HCT116 (cell line): ENCODE measurements at regions not wholly inside any gene's neighbourhood (a gene's known extent, or its start where the extent isn't known, plus 50 kb on each side); places are given as distances from the start of the nearest gene placed in this dataset.

ENCODE experiments used
- ATAC-seq: fragments of 200-7000 bp; cut with Tn5 transposase; 2 replicates; pipeline ENCODE4 v1.9.1; 2020; ENCODE audit warnings: mild to moderate bottlenecking, moderate library complexity
- BruUV-seq: library from RNA; stranded (reverse); fragments of 400-500 nt; replicated peaks from 2 replicates; lab custom pipeline; 2021; lab: Mats Ljungman, UMichigan
- CTCF ChIA-PET: fragments of 300-600 bp; sonication (Branson Sonifier 250); formaldehyde crosslinking; loops from one replicate; lab custom pipeline; 2021; ENCODE audit warnings: antibody characterized with exemption; lab: Charles Lee
- POLR2A ChIA-PET: fragments of 300-600, 350-600 bp; sonication (Branson Sonifier 250); formaldehyde crosslinking; loops from one replicate; lab custom pipeline; 2021; ENCODE audit warnings: antibody characterized with exemption; lab: Charles Lee
- RAD21 ChIA-PET, 2 experiments: fragments of 300-600 bp; sonication (Branson Sonifier 250); formaldehyde crosslinking; loops; one replicate each; lab custom pipeline; 2023; ENCODE audit warnings: low total read pairs in 2 of 2; ENCODE audit not compliant: uncharacterized antibody in 2 of 2, unreplicated experiment in 2 of 2, low non-redundant PET in 1 of 2; lab: Charles Lee
- DNase-seq: peaks from one replicate; pipeline ENCODE4 v3.0.0-alpha.2; 2010; ENCODE audit warnings: low read depth, low spot score
- H2AFZ ChIP-seq: fragments of 200-600 bp; shearing (Covaris generic), sonication (generic); 2 replicates; pipeline ENCODE4 v1.6.1; 2017; ENCODE audit warnings: low read depth, mixed run types, mixed read lengths, antibody characterized with exemption, low read length; ENCODE audit not compliant: poor library complexity, severe bottlenecking
- H3K27ac ChIP-seq: 2 replicates; pipeline ENCODE4 v1.5.1; 2012; ENCODE audit warnings: low read depth, low read length
- H3K27me3 ChIP-seq: fragments of 200-600 bp; sonication (generic); 2 replicates; pipeline ENCODE4 v1.6.1; 2016; ENCODE audit warnings: mixed run types, low read length, mixed read lengths; ENCODE audit not compliant: insufficient read depth
- H3K36me3 ChIP-seq, 2 experiments: fragments of 200-500 bp in 1 of 2; fragments of 200-600 bp in 1 of 2; sonication (Bioruptor generic) in 1 of 2; sonication (generic) in 1 of 2; 2 replicates each; pipeline versions ENCODE4 v1.5.1 to v1.6.1; 2014 to 2016; ENCODE audit warnings: low read length in 2 of 2, inconsistent platforms in 1 of 2, mixed read lengths in 1 of 2, mixed run types in 1 of 2; ENCODE audit not compliant: insufficient read depth in 2 of 2, control insufficient read depth in 1 of 2
- H3K4me1 ChIP-seq, 2 experiments: fragments of 200-600 bp in 1 of 2; sonication (generic) in 1 of 2; 2 replicates each; pipeline versions ENCODE4 v1.5.1 to v1.6.1; 2012 to 2017; ENCODE audit warnings: low read length in 2 of 2, inconsistent platforms in 1 of 2, mild to moderate bottlenecking in 1 of 2, mixed read lengths in 1 of 2, mixed run types in 1 of 2, moderate library complexity in 1 of 2; ENCODE audit not compliant: insufficient read depth in 2 of 2, control insufficient read depth in 1 of 2
- H3K4me2 ChIP-seq: fragments of 200-600 bp; sonication (generic); 2 replicates; pipeline ENCODE4 v1.6.1; 2017; ENCODE audit warnings: mixed run types, low read length, mixed read lengths
- H3K4me3 ChIP-seq, 2 experiments: fragments of 200-600 bp in 1 of 2; sonication (generic) in 1 of 2; replicated peaks in 1 of 2; 2 replicates each; pipeline ENCODE4 v1.5.1; 2011 to 2016; ENCODE audit warnings: low read length in 2 of 2, control low read depth in 1 of 2, low read depth in 1 of 2, mild to moderate bottlenecking in 1 of 2, mixed read lengths in 1 of 2, mixed run types in 1 of 2
- H3K79me2 ChIP-seq: fragments of 200-600 bp; sonication (generic); 2 replicates; pipeline ENCODE4 v1.6.1; 2017; ENCODE audit warnings: mild to moderate bottlenecking, mixed run types, low read length, moderate library complexity, mixed read lengths; ENCODE audit not compliant: insufficient read depth
- H3K9ac ChIP-seq: fragments of 200-600 bp; sonication (generic); 2 replicates; pipeline ENCODE4 v1.6.1; 2016; ENCODE audit warnings: low read length, mixed read lengths
- H3K9me2 ChIP-seq: fragments of 200-600 bp; sonication (generic), shearing (Covaris generic); 2 replicates; pipeline ENCODE4 v1.6.1; 2017; ENCODE audit warnings: mixed run types, mild to moderate bottlenecking, moderate library complexity; ENCODE audit not compliant: insufficient read depth
- H3K9me3 ChIP-seq, 2 experiments: fragments of 200-500 bp in 1 of 2; fragments of 200-600 bp in 1 of 2; sonication (Bioruptor generic) in 1 of 2; sonication (generic) in 1 of 2; 2 replicates each; pipeline ENCODE4 v1.6.1; 2014 to 2017; ENCODE audit warnings: low read length in 2 of 2, mixed read lengths in 2 of 2, inconsistent platforms in 1 of 2, low read depth in 1 of 2, mild to moderate bottlenecking in 1 of 2, mixed run types in 1 of 2, moderate library complexity in 1 of 2; ENCODE audit not compliant: control insufficient read depth in 1 of 2, insufficient read depth in 1 of 2
- H4K20me1 ChIP-seq: fragments of 200-600 bp; sonication (generic), shearing (Covaris generic); 2 replicates; pipeline ENCODE4 v1.6.1; 2017; ENCODE audit warnings: mixed run types, mild to moderate bottlenecking, moderate library complexity; ENCODE audit not compliant: insufficient read depth
- ELF1 ChIP-seq: IDR thresholded peaks from 2 replicates; pipeline ENCODE4 v1.6.1; 2012; ENCODE audit warnings: low read depth, borderline replicate concordance
- EZH2phosphoT487 ChIP-seq: fragments of 200-600 bp; IDR thresholded peaks from 2 replicates; pipeline ENCODE4 v1.6.1; 2018; ENCODE audit warnings: antibody characterized with exemption, borderline replicate concordance
- FOSL1 ChIP-seq: IDR thresholded peaks from 2 replicates; pipeline ENCODE4 v1.6.1; 2012; ENCODE audit warnings: low read depth
- JUND ChIP-seq: IDR thresholded peaks from 2 replicates; pipeline ENCODE4 v1.6.1; 2012
- MAX ChIP-seq: IDR thresholded peaks from 2 replicates; pipeline ENCODE4 v1.6.1; 2012
- SIN3A ChIP-seq: IDR thresholded peaks from 2 replicates; pipeline ENCODE4 v1.6.1; 2012; ENCODE audit warnings: low read depth
- TCF7L2 ChIP-seq: IDR thresholded peaks from 2 replicates; pipeline ENCODE4 v1.7.0; 2011; ENCODE audit warnings: borderline replicate concordance, inconsistent platforms; ENCODE audit not compliant: insufficient read depth, insufficient read length; ENCODE audit errors: extremely low read depth
- YY1 ChIP-seq: IDR thresholded peaks from 2 replicates; pipeline ENCODE4 v1.6.1; 2011; ENCODE audit warnings: low read length, low read depth, moderate library complexity, mild to moderate bottlenecking; ENCODE audit not compliant: insufficient replicate concordance; ENCODE audit errors: extremely low read depth
- ZFX ChIP-seq: fragments of 450-650 bp; IDR thresholded peaks from 2 replicates; pipeline ENCODE4 v1.6.1; 2017
- intact Hi-C: fragments of 100-400 bp; cut with micrococcal nuclease; formaldehyde crosslinking; loops from 2 replicates; pipeline ENCODE4 v1.10.0; 2022

GRCh38 chr1:4447778-4448420 is 206.5 kb upstream of the AJAP1 start:
- DNase-seq (no peak), ATAC-seq (no peak)
- no peaks in the 10 kb centered on the region for H3K9me2 ChIP-seq
- no TSS peak for BruUV-seq
- H4K20me1 ChIP-seq = no peaks in the 10 kb centered on the region
- TF ChIP-seq SIN3A (no peak), JUND (no peak), YY1 (no peak), MAX (no peak), ELF1 (no peak), ZFX (no peak)
- H3K79me2 ChIP-seq = no peaks in the 10 kb centered on the region
- no peak overlapping the region for H2AFZ ChIP-seq
- POLR2A ChIA-PET = no interaction called here
- CTCF ChIA-PET = no interaction called here
- H3K27me3 ChIP-seq = 0 out of 2 replicates have a peak, but pooled peaks cover 3% of the 10 kb centered on the region
- H3K9me3 ChIP-seq = no peaks in the 10 kb centered on the region
- no peak overlapping the region for H3K27ac ChIP-seq
- no peaks in the 10 kb centered on the region for H3K36me3 ChIP-seq
- H3K4me2 ChIP-seq = no peak overlapping the region
- H3K4me1 ChIP-seq = no peaks in the 10 kb centered on the region
- no peak overlapping the region for H3K4me3 ChIP-seq
- RAD21 ChIA-PET = no interaction called here
- H3K9ac ChIP-seq = no peak overlapping the region
- intact Hi-C loops = no loop called here

GRCh38 chr1:4449972-4450371 is 204.4 kb upstream of the AJAP1 start:
- no peak for ATAC-seq

More at GRCh38 chr1:4449972-4450371, 204.4 kb upstream of the AJAP1 start:
- H3K36me3 ChIP-seq = no peaks in the 10 kb centered on the region
- no peaks in the 10 kb centered on the region for H4K20me1 ChIP-seq
- H3K9ac ChIP-seq = no peak overlapping the region
- no peak for DNase-seq
- no peak overlapping the region for H3K4me3 ChIP-seq
- no TSS peak for BruUV-seq
- ChIA-PET RAD21 (no interaction called here), POLR2A (no interaction called here)
- no peak overlapping the region for H2AFZ ChIP-seq
- TF ChIP-seq FOSL1 = no peak
- TF ChIP-seq EZH2phosphoT487 = no peak
- TF ChIP-seq SIN3A = no peak
- no peak for TF ChIP-seq TCF7L2
- TF ChIP-seq, all 23 proteins: peak for 0
- intact Hi-C loops = no loop called here
- Histone ChIP-seq H3K79me2 (no peaks in the 10 kb centered on the region), H3K27me3 (0 out of 2 replicates have a peak, but pooled peaks cover 3% of the 10 kb centered on the region), H3K9me3 (no peaks in the 10 kb centered on the region), H3K4me2 (no peak overlapping the region), H3K27ac (no peak overlapping the region), H3K4me1 (no peaks in the 10 kb centered on the region), H3K9me2 (no peaks in the 10 kb centered on the region)
- CTCF ChIA-PET = no interaction called here
